ENCODE measurements at regions not wholly inside any gene's neighbourhood (a gene's known extent, or its start where the extent isn't known, plus 50 kb on each side); places are given as distances from the start of the nearest gene placed in this dataset.

DNA sequence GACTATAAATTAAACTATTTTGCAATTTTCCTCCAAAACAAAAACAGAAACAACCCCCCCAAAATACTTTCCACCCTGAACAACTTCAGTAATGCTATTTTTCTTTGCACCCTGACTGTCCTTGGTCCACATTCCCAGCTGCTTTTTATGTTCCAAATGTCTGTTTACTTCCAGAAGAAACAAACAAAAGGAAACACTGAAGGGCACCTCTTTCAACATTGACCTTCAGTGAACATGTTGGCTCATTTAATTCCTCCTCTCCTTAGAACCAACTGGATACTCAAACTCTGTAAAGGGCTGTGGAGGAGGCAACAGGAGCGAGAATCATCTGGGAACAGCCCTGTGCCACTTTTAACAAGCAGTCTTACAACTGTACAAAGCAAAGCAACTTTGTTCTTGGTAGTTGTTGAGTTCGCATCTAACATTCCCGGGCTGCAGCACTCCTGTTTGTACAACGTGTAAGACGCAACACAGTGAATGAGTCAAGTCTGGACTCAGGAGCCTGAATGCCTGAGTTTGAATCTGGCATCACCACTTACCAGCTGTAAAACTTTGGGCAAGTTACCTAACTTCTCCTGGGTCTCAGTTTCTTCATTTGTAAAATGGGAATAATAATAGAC is 111.4 kb upstream of the GATA6 start (continued):
- TF ChIP-seq, protein P1, sequence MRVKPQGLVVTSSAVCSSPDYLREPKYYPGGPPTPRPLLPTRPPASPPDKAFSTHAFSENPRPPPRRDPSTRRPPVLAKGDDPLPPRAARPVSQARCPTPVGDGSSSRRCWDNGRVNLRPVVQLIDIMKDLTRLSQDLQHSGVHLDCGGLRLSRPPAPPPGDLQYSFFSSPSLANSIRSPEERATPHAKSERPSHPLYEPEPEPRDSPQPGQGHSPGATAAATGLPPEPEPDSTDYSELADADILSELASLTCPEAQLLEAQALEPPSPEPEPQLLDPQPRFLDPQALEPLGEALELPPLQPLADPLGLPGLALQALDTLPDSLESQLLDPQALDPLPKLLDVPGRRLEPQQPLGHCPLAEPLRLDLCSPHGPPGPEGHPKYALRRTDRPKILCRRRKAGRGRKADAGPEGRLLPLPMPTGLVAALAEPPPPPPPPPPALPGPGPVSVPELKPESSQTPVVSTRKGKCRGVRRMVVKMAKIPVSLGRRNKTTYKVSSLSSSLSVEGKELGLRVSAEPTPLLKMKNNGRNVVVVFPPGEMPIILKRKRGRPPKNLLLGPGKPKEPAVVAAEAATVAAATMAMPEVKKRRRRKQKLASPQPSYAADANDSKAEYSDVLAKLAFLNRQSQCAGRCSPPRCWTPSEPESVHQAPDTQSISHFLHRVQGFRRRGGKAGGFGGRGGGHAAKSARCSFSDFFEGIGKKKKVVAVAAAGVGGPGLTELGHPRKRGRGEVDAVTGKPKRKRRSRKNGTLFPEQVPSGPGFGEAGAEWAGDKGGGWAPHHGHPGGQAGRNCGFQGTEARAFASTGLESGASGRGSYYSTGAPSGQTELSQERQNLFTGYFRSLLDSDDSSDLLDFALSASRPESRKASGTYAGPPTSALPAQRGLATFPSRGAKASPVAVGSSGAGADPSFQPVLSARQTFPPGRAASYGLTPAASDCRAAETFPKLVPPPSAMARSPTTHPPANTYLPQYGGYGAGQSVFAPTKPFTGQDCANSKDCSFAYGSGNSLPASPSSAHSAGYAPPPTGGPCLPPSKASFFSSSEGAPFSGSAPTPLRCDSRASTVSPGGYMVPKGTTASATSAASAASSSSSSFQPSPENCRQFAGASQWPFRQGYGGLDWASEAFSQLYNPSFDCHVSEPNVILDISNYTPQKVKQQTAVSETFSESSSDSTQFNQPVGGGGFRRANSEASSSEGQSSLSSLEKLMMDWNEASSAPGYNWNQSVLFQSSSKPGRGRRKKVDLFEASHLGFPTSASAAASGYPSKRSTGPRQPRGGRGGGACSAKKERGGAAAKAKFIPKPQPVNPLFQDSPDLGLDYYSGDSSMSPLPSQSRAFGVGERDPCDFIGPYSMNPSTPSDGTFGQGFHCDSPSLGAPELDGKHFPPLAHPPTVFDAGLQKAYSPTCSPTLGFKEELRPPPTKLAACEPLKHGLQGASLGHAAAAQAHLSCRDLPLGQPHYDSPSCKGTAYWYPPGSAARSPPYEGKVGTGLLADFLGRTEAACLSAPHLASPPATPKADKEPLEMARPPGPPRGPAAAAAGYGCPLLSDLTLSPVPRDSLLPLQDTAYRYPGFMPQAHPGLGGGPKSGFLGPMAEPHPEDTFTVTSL (CRISPR knock-in tag; IDR thresholded peaks at IDR 0.05; ENCODE audit: borderline replicate concordance) = peak; percentile 75; the same call in 1 of the 2 replicates
- TF ChIP-seq LBX2 (CRISPR knock-in tag; IDR thresholded peaks at IDR 0.05; ENCODE audit: borderline replicate concordance) (no peak), FOSL2 (CRISPR knock-in tag; IDR thresholded peaks at IDR 0.05) (0 out of 2 replicates have a peak, but pooled peaks have one; percentile 32), IKZF5 (CRISPR knock-in tag; IDR thresholded peaks at IDR 0.05) (no peak), SOX5 (CRISPR knock-in tag; IDR thresholded peaks at IDR 0.05; ENCODE audit: borderline replicate concordance) (peak; percentile 49; the same call in 1 of the 2 replicates), ZNF501 (CRISPR knock-in tag; IDR thresholded peaks at IDR 0.05) (no peak), NFIC (IDR thresholded peaks at IDR 0.05; ENCODE audit: low read length) (peak; percentile 39; the same call in 1 of the 2 replicates), NFE2L2 (IDR thresholded peaks at IDR 0.05; ENCODE audit: low read length) (no peak), AKAP8 (CRISPR knock-in tag; IDR thresholded peaks at IDR 0.05) (no peak), KMT2A (CRISPR knock-in tag; IDR thresholded peaks at IDR 0.05) (no peak), SMC3 (IDR thresholded peaks at IDR 0.05; ENCODE audit: low read length) (no peak), ZNF841 (CRISPR knock-in tag; IDR thresholded peaks at IDR 0.05; ENCODE audit: borderline replicate concordance) (no peak), NFKBIZ (CRISPR knock-in tag; IDR thresholded peaks at IDR 0.05) (no peak), ARNT (IDR thresholded peaks at IDR 0.05) (no peak), ZNF234 (CRISPR knock-in tag; conservative IDR thresholded peaks at IDR 0.05) (no peak)
- TF ChIP-seq, protein P2, sequence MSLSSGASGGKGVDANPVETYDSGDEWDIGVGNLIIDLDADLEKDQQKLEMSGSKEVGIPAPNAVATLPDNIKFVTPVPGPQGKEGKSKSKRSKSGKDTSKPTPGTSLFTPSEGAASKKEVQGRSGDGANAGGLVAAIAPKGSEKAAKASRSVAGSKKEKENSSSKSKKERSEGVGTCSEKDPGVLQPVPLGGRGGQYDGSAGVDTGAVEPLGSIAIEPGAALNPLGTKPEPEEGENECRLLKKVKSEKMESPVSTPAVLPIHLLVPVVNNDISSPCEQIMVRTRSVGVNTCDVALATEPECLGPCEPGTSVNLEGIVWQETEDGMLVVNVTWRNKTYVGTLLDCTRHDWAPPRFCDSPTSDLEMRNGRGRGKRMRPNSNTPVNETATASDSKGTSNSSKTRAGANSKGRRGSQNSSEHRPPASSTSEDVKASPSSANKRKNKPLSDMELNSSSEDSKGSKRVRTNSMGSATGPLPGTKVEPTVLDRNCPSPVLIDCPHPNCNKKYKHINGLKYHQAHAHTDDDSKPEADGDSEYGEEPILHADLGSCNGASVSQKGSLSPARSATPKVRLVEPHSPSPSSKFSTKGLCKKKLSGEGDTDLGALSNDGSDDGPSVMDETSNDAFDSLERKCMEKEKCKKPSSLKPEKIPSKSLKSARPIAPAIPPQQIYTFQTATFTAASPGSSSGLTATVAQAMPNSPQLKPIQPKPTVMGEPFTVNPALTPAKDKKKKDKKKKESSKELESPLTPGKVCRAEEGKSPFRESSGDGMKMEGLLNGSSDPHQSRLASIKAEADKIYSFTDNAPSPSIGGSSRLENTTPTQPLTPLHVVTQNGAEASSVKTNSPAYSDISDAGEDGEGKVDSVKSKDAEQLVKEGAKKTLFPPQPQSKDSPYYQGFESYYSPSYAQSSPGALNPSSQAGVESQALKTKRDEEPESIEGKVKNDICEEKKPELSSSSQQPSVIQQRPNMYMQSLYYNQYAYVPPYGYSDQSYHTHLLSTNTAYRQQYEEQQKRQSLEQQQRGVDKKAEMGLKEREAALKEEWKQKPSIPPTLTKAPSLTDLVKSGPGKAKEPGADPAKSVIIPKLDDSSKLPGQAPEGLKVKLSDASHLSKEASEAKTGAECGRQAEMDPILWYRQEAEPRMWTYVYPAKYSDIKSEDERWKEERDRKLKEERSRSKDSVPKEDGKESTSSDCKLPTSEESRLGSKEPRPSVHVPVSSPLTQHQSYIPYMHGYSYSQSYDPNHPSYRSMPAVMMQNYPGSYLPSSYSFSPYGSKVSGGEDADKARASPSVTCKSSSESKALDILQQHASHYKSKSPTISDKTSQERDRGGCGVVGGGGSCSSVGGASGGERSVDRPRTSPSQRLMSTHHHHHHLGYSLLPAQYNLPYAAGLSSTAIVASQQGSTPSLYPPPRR (CRISPR knock-in tag; IDR thresholded peaks at IDR 0.05; ENCODE audit: borderline replicate concordance) = no peak
- TF ChIP-seq, protein P3, sequence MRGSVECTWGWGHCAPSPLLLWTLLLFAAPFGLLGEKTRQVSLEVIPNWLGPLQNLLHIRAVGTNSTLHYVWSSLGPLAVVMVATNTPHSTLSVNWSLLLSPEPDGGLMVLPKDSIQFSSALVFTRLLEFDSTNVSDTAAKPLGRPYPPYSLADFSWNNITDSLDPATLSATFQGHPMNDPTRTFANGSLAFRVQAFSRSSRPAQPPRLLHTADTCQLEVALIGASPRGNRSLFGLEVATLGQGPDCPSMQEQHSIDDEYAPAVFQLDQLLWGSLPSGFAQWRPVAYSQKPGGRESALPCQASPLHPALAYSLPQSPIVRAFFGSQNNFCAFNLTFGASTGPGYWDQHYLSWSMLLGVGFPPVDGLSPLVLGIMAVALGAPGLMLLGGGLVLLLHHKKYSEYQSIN (CRISPR knock-in tag; IDR thresholded peaks at IDR 0.05; ENCODE audit: borderline replicate concordance) = no peak
